GM23248 (cell line): ENCODE measurements at regions not wholly inside any gene's neighbourhood (a gene's known extent, or its start where the extent isn't known, plus 50 kb on each side); places are given as distances from the start of the nearest gene placed in this dataset.
"Not testable (repeated sequence)": the region's sequence is repeated elsewhere in the genome, so short reads cannot be mapped to it uniquely, and the experiment has no call there.

Experiments
- DNase-seq: peaks from one replicate; pipeline ENCODE4 v3.0.0-alpha.2; 2015
- H2AFZ ChIP-seq: fragments of 200-600 bp; sonication (generic); 2 replicates; pipeline ENCODE4 v1.6.1; 2016; ENCODE audit warnings: antibody characterized with exemption
- H3F3A ChIP-seq: fragments of 200-600 bp; sonication (generic); 2 replicates; pipeline ENCODE4 v1.6.1; 2016; ENCODE audit warnings: mild to moderate bottlenecking, antibody characterized with exemption, mixed run types; ENCODE audit not compliant: insufficient read depth
- H3K27ac ChIP-seq: fragments of 200-600 bp; sonication (generic); 2 replicates; pipeline ENCODE4 v1.5.1; 2016; ENCODE audit warnings: mild to moderate bottlenecking
- H3K27me3 ChIP-seq: fragments of 200-600 bp; sonication (generic); replicated peaks from 2 replicates; pipeline ENCODE4 v1.6.1; 2016; ENCODE audit warnings: mild to moderate bottlenecking; ENCODE audit not compliant: insufficient read depth
- H3K36me3 ChIP-seq: fragments of 200-600 bp; sonication (generic); 2 replicates; pipeline ENCODE4 v1.6.1; 2016; ENCODE audit warnings: low read depth, mild to moderate bottlenecking
- H3K4me1 ChIP-seq: fragments of 200-600 bp; sonication (generic); 2 replicates; pipeline ENCODE4 v1.6.1; 2016; ENCODE audit warnings: mild to moderate bottlenecking; ENCODE audit not compliant: insufficient read depth
- H3K4me2 ChIP-seq: fragments of 200-600 bp; sonication (generic); one replicate; pipeline ENCODE4 v1.6.1; 2016; ENCODE audit warnings: mild to moderate bottlenecking; ENCODE audit not compliant: unreplicated experiment
- H3K4me3 ChIP-seq: fragments of 200-600 bp; sonication (generic); 2 replicates; pipeline ENCODE4 v1.5.1; 2016; ENCODE audit warnings: mild to moderate bottlenecking
- H3K79me2 ChIP-seq: fragments of 200-600 bp; sonication (generic); 2 replicates; pipeline ENCODE4 v1.6.1; 2016; ENCODE audit warnings: mild to moderate bottlenecking; ENCODE audit not compliant: insufficient read depth
- H3K9ac ChIP-seq: fragments of 200-600 bp; sonication (generic); 2 replicates; pipeline ENCODE4 v1.6.1; 2016; ENCODE audit warnings: mild to moderate bottlenecking
- H3K9me2 ChIP-seq: fragments of 200-600 bp; sonication (generic); 2 replicates; pipeline ENCODE4 v1.6.1; 2016; ENCODE audit warnings: mixed run types, mild to moderate bottlenecking, moderate library complexity; ENCODE audit not compliant: insufficient read depth
- H3K9me3 ChIP-seq: fragments of 200-600 bp; sonication (generic); one replicate; pipeline ENCODE4 v1.6.1; 2017; ENCODE audit warnings: low read depth
- H4K20me1 ChIP-seq: fragments of 200-600 bp; sonication (generic); 2 replicates; pipeline ENCODE4 v1.6.0; 2016; ENCODE audit not compliant: insufficient read depth
- EZH2 ChIP-seq: fragments of 200-600 bp; sonication (generic); IDR thresholded peaks from 2 replicates; pipeline ENCODE4 v1.6.1; 2018; ENCODE audit warnings: antibody characterized with exemption, mild to moderate bottlenecking; ENCODE audit not compliant: insufficient read depth, poor library complexity, severe bottlenecking
- EZH2phosphoT487 ChIP-seq: fragments of 200-600 bp; sonication (generic); IDR thresholded peaks from 2 replicates; pipeline ENCODE4 v1.6.1; 2018; ENCODE audit warnings: antibody characterized with exemption, moderate library complexity, mild to moderate bottlenecking, low read depth; ENCODE audit not compliant: insufficient read depth
- WGBS, 2 experiments: methylation state at CpG; one replicate each; pipeline ENCODE4 v1.1.6; 2015 to 2017; ENCODE audit warnings: low lambda C conversion rate in 2 of 2, low coverage in 1 of 2; ENCODE audit errors: missing lambda C conversion rate in 2 of 2; 5-methylcytosine and 5-hydroxymethylcytosine counted together
- in situ Hi-C: fragments of 300-500 bp; cut with MboI; formaldehyde crosslinking; loops from 2 replicates; pipeline ENCODE4 v1.15.0; 2020

- 42 to 51% methylated on average over 2 of the region's 2 CpGs for WGBS, 2 experiments
- in situ Hi-C loops = no loop called here
Measured at GRCh38 chr7:113308399-113308798, 190.0 kb upstream of the SMIM30 start.

GRCh38 chr7:113307147-113307546 is 188.8 kb upstream of the SMIM30 start:
- Histone ChIP-seq H3K9me2 (no peaks in the 10 kb centered on the region), H3K27ac (no peak overlapping the region), H3K36me3 (no peaks in the 10 kb centered on the region), H3K9ac (no peak overlapping the region), H4K20me1 (no peaks in the 10 kb centered on the region), H3K4me1 (no peaks in the 10 kb centered on the region), H2AFZ (no peak overlapping the region), H3K27me3 (no peaks in the 10 kb centered on the region), H3K79me2 (no peaks in the 10 kb centered on the region), H3K9me3 (no peaks in the 10 kb centered on the region), H3K4me3 (no peak overlapping the region), H3K4me2 (no peak overlapping the region), H3F3A (no peaks in the 10 kb centered on the region)
- in situ Hi-C loops = no loop called here
- WGBS, 2 experiments = 2 to 12% methylated on average over 2 of the region's 2 CpGs
- no peak for DNase-seq
- no peak for TF ChIP-seq EZH2phosphoT487
- no peak for TF ChIP-seq EZH2

More at GRCh38 chr7:113308399-113308798, 190.0 kb upstream of the SMIM30 start:
- Histone ChIP-seq H3K4me1 (no peaks in the 10 kb centered on the region), H2AFZ (no peak overlapping the region), H3K9me2 (no peaks in the 10 kb centered on the region), H3K9ac (no peak overlapping the region), H3K79me2 (no peaks in the 10 kb centered on the region), H3F3A (no peaks in the 10 kb centered on the region), H3K4me3 (no peak overlapping the region), H3K36me3 (no peaks in the 10 kb centered on the region), H3K9me3 (no peaks in the 10 kb centered on the region), H3K27me3 (no peaks in the 10 kb centered on the region), H4K20me1 (no peaks in the 10 kb centered on the region), H3K4me2 (no peak overlapping the region), H3K27ac (no peak overlapping the region)
- no peak for TF ChIP-seq EZH2phosphoT487
- no peak for TF ChIP-seq EZH2
- DNase-seq = no peak

GRCh38 chr7:113306302-113306701 is 187.9 kb upstream of the SMIM30 start:
- DNase-seq = no peak
- WGBS, 2 experiments = 44 to 46% methylated on average over 2 of the region's 2 CpGs
- TF ChIP-seq EZH2 (no peak), EZH2phosphoT487 (no peak)
- Histone ChIP-seq H3K4me2 (no peak overlapping the region), H3K36me3 (no peaks in the 10 kb centered on the region), H4K20me1 (no peaks in the 10 kb centered on the region), H3K9me3 (no peaks in the 10 kb centered on the region), H3K79me2 (no peaks in the 10 kb centered on the region), H3K9me2 (no peaks in the 10 kb centered on the region), H3F3A (no peaks in the 10 kb centered on the region), H3K4me1 (no peaks in the 10 kb centered on the region), H2AFZ (no peak overlapping the region), H3K9ac (no peak overlapping the region), H3K4me3 (no peak overlapping the region), H3K27me3 (no peaks in the 10 kb centered on the region), H3K27ac (no peak overlapping the region)
- in situ Hi-C loops = no loop called here

GRCh38 chr7:113304104-113304503 is 185.8 kb upstream of the SMIM30 start:
- no peak overlapping the region for H3K4me2 ChIP-seq
- no peak for DNase-seq
- no peaks in the 10 kb centered on the region for H3K36me3 ChIP-seq
- H3K79me2 ChIP-seq = no peaks in the 10 kb centered on the region
- TF ChIP-seq EZH2phosphoT487 (no peak), EZH2 (no peak)
- no peaks in the 10 kb centered on the region for H3K9me2 ChIP-seq
- H2AFZ ChIP-seq = no peak overlapping the region
- H3K9ac ChIP-seq = no peak overlapping the region
- no peak overlapping the region for H3K4me3 ChIP-seq
- H3K27me3 ChIP-seq = no peaks in the 10 kb centered on the region
- in situ Hi-C loops = no loop called here
- H3F3A ChIP-seq = no peaks in the 10 kb centered on the region
- H4K20me1 ChIP-seq = no peaks in the 10 kb centered on the region
- no peaks in the 10 kb centered on the region for H3K9me3 ChIP-seq
- no peak overlapping the region for H3K27ac ChIP-seq
- no peaks in the 10 kb centered on the region for H3K4me1 ChIP-seq

GRCh38 chr7:113303388-113303787 is 185.0 kb upstream of the SMIM30 start:
- H3K79me2 ChIP-seq, H3K4me1 ChIP-seq, H3K9ac ChIP-seq, H4K20me1 ChIP-seq, H3K4me2 ChIP-seq, H3K36me3 ChIP-seq, H3K4me3 ChIP-seq, H3K27ac ChIP-seq, in situ Hi-C loops, DNase-seq, H3K27me3 ChIP-seq, H3K9me2 ChIP-seq, H2AFZ ChIP-seq, H3K9me3 ChIP-seq, H3F3A ChIP-seq: not testable (repeated sequence)
